NCI-H1694 treated with DMSO at 0.1 percent for 48 hours (cell line): ENCODE measurements at regions not wholly inside any gene's neighbourhood (a gene's known extent, or its start where the extent isn't known, plus 50 kb on each side); places are given as distances from the start of the nearest gene placed in this dataset.

Source experiments
- DNase-seq: peaks from one replicate; lab custom pipeline; 2025; lab: John Stamatoyannopoulos, UW

DNA sequence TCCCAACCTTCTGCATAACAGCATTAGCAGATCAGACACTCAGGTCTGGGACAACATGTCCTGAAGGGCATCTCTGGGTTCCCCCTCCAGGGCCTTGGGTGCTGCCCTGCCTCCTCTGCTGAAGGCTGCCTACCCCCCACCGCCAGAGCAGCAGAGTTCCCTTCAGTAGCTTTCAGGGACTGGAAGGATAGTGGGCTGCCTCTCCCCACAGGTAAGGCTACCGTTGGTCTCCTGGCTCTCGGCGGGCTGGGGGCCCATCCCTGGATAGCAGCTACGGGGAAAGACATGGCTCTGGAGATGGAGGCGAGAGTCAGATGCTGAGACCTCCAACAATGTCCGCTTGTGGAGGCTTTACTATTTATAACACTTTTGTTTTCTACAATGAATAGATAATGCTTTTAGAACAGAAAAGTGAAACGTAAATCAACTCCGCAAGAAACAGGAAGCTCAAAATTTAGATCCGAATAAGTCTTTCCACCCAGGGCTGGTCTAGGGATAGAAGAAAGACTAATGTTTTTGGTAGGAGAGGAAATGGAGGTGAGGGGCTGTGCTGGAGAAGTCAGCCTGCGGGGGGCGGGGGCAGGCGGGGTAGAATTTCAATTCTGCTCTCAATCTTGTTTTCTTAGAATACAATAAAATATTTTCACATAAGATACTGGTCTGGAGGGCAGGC is 58.4 kb downstream of the ARL4C start:
- no peak for DNase-seq

- DNase-seq: no peak
Measured at GRCh38 chr2:234437642-234438304, 59.1 kb downstream of the ARL4C start.

DNA sequence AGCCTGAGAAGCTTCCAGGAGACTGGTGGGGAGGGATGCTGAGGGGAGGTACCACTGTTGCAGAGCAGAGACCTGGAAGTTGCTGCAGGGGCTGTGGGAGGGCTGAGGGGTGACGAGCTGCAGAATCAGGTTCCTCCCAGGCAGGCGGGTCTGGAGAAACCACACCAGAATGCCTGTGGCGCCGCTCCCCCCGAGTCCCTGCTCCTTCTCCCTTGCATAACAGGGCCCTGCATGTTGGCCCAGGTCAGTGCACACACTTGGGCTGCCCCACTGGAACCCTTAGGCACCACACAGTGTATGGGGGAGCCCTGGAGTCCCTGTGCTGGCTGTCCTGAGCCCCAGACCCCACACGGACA is 60.4 kb downstream of the ARL4C start:
- no peak for DNase-seq

- no peak for DNase-seq
Measured at GRCh38 chr2:234435836-234436481, 60.9 kb downstream of the ARL4C start.

DNA sequence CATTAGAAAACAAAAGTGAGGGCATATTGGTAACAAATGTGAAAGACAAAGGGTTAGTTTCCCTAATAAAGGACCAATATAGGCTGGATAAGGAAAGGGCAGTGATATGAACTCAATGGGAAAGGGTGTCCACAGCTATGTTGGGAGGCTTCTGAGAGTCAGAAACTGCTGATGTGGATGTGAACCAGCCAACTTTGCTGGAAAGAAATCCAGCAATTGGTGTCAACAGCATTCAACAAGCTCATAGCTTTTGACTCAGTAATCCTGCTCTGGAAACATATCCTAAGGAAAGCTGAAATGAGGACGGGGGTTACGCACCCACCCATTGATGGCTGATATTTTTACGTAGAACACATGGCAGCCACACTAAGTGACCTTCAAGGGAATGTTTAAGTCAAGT is 63.7 kb downstream of the ARL4C start:
- no peak for DNase-seq

- no peak for DNase-seq
Measured at GRCh38 chr2:234430871-234431270, 66.0 kb downstream of the ARL4C start.

DNA sequence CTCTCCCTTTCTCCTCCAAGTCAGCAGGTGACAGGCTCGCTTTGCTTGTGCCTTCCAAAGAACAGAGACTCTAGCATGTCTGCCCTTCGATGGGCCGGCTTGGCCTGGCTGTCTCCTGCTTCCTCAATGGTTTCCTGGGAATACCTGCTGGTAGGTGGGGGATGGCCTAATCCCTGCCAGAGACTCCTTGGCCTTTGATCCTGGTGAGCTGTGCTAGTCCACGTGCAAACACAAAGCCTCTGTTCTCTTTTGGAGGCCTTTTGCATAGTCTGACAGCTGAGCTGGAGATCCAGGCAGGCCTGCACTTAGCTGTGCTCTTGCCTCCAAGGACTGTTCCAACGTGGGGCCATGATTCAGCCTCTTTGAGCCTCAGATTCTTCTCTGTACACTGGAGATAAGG is 67.6 kb downstream of the ARL4C start:
- no peak for DNase-seq

- DNase-seq: no peak
Measured at GRCh38 chr2:234427081-234428061, 69.5 kb downstream of the ARL4C start.

DNA sequence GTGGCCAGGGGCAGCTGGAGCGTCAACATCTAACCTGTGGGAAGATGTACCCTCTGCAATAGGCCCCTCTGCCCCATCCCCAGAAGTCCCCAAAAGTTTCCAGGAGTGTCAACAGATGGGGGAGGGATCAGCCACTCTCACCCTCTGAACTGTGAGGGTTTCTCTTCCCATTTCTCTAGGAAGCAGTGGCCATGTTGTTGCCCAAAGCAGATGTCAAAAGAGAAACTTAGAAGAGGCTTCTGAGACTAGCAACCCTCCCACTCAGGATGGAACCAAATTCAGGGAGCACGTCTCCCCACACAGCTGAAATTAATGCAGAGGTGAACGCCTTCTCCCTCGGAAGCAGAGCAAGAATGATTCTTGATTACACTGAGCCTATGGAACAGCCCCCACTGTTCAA is 70.3 kb downstream of the ARL4C start:
- no peak for DNase-seq

- DNase-seq: no peak
Measured at GRCh38 chr2:234425639-234426603, 71.0 kb downstream of the ARL4C start.

- no peak for DNase-seq
Measured at GRCh38 chr2:234423884-234424283, 73.0 kb downstream of the ARL4C start.

- DNase-seq: no peak
Measured at GRCh38 chr2:234422981-234423431, 73.9 kb downstream of the ARL4C start.

DNA sequence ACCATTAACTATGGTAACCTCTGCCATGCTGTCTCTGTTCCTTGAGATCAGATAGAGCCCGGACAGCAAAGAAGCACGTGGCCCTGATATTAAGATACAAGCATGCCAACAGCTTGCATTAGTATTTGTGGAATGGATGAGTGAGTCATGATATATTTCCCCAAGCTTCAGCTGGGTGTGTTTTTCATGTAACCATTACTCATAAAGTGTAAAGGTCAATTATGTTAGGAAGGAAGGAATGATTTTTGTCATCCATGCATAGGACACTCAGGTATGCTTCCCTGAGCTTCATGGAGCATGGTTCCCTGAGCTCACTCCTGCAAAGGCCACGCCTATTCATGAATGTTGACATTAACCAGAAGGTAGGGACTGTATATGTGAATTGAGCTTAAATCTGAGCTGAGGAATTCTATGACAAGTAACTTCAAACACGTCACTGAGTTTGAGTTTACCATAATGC is 74.6 kb downstream of the ARL4C start:
- no peak for DNase-seq

DNA sequence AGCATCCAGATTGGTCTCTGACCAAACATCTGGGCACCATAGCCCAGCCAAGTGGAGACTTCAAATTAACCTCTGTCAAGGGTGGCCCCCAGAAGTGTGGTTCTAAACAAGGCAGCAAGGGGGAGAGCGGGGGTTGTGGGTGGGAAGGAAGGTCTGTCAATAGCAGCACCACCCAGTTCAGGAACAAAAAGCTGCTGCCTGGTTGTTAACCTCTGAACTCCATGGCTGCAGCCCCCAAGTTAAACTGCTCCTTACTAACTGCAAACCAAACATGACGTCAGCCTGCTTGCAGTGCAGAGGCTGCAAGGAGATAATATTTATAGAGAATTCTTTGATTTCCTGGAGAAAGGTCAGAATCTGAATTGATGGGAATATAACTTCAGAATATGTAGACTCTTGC is 76.5 kb downstream of the ARL4C start:
- no peak for DNase-seq

DNA sequence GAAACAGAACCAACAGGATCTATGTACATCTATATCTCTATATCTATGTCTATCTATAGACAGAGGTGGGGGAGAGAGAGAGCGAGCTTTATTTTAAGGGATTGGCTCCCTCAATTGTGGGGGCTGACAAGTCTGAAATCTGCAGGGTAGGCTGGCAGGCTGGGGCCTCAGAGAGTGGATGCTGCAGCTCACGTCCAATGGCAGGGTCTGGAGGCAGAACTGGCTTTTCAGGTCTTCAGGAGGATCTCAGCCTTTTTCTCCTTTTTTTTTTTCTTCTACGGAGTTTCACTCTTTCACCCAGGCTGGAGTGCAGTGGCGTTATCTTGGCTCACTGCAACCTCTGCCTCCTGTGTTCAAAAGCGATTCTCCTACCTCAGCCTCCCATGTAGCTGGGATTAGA is 77.2 kb downstream of the ARL4C start:
- no peak for DNase-seq

DNA sequence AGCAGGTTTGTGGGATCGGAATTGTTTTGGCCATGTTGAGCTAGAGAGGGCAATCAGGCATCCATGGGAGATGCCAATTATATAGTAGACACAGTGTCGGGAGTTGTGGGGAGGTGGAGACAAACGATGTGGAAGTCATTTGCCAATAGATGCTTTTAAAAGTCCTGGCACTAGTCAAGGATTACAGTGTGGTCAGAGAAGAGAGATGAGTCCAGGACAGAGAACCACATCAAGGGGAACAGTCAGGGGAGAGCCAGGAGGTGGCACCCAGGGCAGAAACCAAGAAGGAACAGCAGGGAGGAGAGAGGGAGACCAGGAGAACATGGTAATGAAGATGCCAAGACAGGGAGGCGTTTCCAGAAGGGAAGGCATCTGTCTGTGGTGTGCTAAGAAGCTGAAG is 81.2 kb downstream of the ARL4C start:
- DNase-seq: no peak

- DNase-seq: no peak
Measured at GRCh38 chr2:234414596-234414995, 82.3 kb downstream of the ARL4C start.

DNA sequence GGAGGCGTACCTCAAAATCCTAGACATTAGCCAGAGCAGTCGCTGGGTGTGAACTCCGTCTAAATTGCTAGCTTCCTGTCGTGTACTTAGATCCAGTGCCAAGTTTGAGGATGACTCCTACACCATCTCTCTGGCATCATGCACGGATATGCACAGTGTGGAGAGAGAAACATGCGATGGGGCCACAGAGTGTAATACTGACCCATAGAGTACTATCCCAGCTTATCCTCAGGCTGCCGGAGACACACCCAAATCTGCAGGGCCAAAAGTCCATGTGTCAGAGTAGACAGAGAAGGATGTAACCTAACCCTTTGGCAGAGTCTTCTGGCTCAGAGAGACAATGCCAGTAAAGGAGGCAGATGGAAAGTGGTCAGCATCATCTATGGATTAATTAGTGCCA is 84.2 kb downstream of the ARL4C start:
- DNase-seq: no peak

GRCh38 chr2:234411793-234412192 is 85.1 kb downstream of the ARL4C start:
- DNase-seq: no peak

DNA sequence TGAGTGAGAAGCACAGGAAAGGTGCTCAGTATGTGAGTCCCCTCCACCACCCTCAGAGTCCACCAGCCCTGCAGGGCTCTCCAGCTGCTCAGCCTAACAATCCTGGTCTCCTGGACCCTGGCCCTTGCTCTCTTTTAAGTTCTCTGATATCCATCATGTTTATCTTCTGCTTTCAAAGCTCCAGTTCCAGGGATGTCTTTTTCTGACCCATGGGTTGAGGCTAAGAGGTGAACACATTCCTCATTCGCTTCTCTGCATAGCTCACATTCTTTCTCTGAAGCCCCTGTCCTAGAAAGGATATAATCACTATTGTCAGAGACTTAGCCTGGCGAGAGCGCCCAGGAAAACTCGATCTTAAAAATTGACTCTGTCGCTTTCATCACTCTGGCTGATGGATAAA is 86.4 kb downstream of the ARL4C start:
- no peak for DNase-seq

GRCh38 chr2:234409590-234409989 is 87.3 kb downstream of the ARL4C start:
- DNase-seq: no peak
